DND-41 (cell line): ENCODE measurements at regions not wholly inside any gene's neighbourhood (a gene's known extent, or its start where the extent isn't known, plus 50 kb on each side); places are given as distances from the start of the nearest gene placed in this dataset.

Experiments used
- CTCF ChIP-seq: IDR thresholded peaks from 2 replicates; pipeline ENCODE4 v1.5.1; 2012; ENCODE audit warnings: borderline replicate concordance, low read length, moderate library complexity, mild to moderate bottlenecking; ENCODE audit not compliant: poor library complexity, severe bottlenecking; ENCODE audit errors: extremely low read depth
- EZH2 ChIP-seq: IDR thresholded peaks from 3 replicates; pipeline ENCODE4 v1.6.1; 2012; ENCODE audit warnings: borderline replicate concordance, low read depth, mild to moderate bottlenecking, moderate library complexity, low read length, inconsistent platforms; ENCODE audit not compliant: severe bottlenecking

GRCh38 chr12:40634517-40635131 lies 57.6 kb upstream of the CNTN1 start:
- no peak for TF ChIP-seq CTCF
- TF ChIP-seq EZH2 = no peak
